Type B pancreatic cell (in vitro differentiated cells): ENCODE measurements at regions not wholly inside any gene's neighbourhood (a gene's known extent, or its start where the extent isn't known, plus 50 kb on each side); places are given as distances from the start of the nearest gene placed in this dataset.

Experiments
- DNase-seq: peaks from one replicate; pipeline ENCODE4 v3.0.0; 2021; ENCODE audit warnings: mixed read lengths; ENCODE audit not compliant: unreplicated experiment; ENCODE audit errors: extremely low spot score
- H3K27ac Mint-ChIP-seq: 2 replicates; pipeline ENCODE4 v1.8.0; 2021; ENCODE audit warnings: mild to moderate bottlenecking, mixed read lengths
- H3K27me3 Mint-ChIP-seq: 2 replicates; pipeline ENCODE4 v1.8.0; 2021; ENCODE audit warnings: mixed read lengths
- H3K36me3 Mint-ChIP-seq: 2 replicates; pipeline ENCODE4 v1.8.0; 2021; ENCODE audit warnings: mixed read lengths
- H3K4me1 Mint-ChIP-seq: one replicate; pipeline ENCODE4 v1.8.0; 2021; ENCODE audit warnings: mixed read lengths; ENCODE audit not compliant: unreplicated experiment
- H3K4me3 Mint-ChIP-seq: 2 replicates; pipeline ENCODE4 v1.8.0; 2021; ENCODE audit warnings: mild to moderate bottlenecking, mixed read lengths
- H3K9me3 Mint-ChIP-seq: 2 replicates; pipeline ENCODE4 v1.8.0; 2021; ENCODE audit warnings: mixed read lengths
- TF ChIP-seq, protein P1 (sequence below): fragments of 200-600 bp; sonication (generic); conservative IDR thresholded peaks from 2 replicates; pipeline ENCODE4 v1.5.0; 2021; ENCODE audit warnings: antibody characterized with exemption, mild to moderate bottlenecking

DNA sequence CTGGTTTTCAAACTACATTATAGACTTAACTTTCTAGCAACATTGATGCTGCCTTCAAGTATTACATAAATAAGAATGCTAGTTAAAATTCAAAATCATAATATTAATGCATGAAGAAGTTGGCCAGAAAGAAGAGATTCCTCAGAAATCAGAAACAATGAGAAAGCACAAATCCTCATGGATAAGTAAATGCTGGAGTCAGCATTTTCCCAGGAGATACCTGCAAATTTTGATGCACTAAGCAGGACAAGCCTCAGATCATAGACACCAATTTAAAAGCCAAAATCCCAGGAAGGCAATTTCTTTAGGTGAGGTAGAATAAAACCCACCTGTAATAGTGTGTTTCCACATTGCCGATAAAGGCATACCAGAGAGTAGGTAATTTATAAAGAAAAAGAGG is 305.2 kb upstream of the TBX18 start:
- no peaks in the 10 kb centered on the region for H3K36me3 Mint-ChIP-seq
- no peak for DNase-seq
- no peaks in the 10 kb centered on the region for H3K4me1 Mint-ChIP-seq
- H3K27ac Mint-ChIP-seq, result no peak overlapping the region
- H3K27me3 Mint-ChIP-seq, result no peaks in the 10 kb centered on the region
- TF ChIP-seq, protein P1, sequence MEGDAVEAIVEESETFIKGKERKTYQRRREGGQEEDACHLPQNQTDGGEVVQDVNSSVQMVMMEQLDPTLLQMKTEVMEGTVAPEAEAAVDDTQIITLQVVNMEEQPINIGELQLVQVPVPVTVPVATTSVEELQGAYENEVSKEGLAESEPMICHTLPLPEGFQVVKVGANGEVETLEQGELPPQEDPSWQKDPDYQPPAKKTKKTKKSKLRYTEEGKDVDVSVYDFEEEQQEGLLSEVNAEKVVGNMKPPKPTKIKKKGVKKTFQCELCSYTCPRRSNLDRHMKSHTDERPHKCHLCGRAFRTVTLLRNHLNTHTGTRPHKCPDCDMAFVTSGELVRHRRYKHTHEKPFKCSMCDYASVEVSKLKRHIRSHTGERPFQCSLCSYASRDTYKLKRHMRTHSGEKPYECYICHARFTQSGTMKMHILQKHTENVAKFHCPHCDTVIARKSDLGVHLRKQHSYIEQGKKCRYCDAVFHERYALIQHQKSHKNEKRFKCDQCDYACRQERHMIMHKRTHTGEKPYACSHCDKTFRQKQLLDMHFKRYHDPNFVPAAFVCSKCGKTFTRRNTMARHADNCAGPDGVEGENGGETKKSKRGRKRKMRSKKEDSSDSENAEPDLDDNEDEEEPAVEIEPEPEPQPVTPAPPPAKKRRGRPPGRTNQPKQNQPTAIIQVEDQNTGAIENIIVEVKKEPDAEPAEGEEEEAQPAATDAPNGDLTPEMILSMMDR, result no peak
- no peaks in the 10 kb centered on the region for H3K9me3 Mint-ChIP-seq
- no peak overlapping the region for H3K4me3 Mint-ChIP-seq

DNA sequence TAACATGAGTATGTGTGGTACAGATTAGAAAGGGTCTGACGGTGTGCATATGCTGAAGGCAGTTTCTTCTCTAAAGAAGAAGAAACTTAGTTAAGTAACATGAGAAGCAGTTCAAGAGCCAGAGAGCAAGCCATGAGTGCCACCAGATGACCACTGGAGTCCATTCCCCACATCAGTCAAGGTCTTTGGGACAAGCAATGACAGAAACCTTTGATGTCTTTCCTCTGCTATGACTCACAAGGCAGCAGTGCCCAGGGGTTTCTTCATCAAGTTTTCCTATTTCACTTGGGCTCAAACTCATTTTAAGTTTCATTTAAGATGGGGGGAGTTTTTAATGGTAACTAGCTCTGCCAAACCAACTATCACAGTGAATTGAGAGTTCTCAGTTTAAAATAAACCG is 303.8 kb upstream of the TBX18 start:
- TF ChIP-seq, protein P1, result no peak
- Mint-ChIP-seq H3K27me3 (no peaks in the 10 kb centered on the region), H3K4me1 (no peaks in the 10 kb centered on the region), H3K9me3 (no peaks in the 10 kb centered on the region), H3K27ac (no peak overlapping the region), H3K36me3 (no peaks in the 10 kb centered on the region), H3K4me3 (no peak overlapping the region)
- DNase-seq, result no peak

DNA sequence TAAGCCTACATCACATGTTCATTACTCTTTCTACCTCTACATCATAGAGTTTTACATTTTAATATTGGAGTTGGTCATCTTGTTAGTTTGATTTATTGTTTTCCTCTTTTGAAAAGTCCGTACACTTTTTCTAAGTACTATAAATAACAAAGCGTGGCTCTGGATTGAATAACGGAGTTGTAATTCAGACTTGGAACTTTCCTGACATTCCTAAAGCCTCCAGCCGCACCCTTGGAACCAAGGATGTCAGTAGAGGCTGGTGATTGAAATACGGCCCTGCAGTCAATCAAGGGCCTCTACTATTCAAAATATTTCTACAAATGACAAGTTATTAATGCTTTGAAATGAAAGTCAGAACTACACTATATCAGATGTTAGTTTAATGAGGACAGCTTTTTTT is 301.9 kb upstream of the TBX18 start:
- Mint-ChIP-seq H3K27ac (no peak overlapping the region), H3K4me1 (no peaks in the 10 kb centered on the region), H3K9me3 (no peaks in the 10 kb centered on the region), H3K27me3 (no peaks in the 10 kb centered on the region), H3K36me3 (no peaks in the 10 kb centered on the region), H3K4me3 (no peak overlapping the region)
- DNase-seq, result no peak
- TF ChIP-seq, protein P1, result no peak

DNA sequence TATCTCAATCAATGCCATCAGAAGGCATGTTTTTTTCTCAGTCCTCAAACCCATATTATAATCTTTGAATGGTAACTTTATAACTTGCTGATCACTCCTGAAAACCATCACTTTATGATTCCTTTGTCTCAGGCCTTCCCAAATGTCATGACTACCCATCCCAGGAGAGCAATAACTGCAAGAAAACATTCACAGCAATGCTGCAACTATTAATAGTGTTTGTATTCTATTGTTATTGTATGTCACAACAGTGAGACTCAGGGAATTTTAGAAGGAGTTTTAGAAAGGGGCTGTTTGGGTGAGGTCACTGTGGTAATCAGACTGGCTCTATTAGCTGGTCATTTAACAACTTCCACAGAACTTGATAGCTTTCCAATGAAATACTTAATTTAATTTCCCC is 301.4 kb upstream of the TBX18 start:
- no peak for DNase-seq
- TF ChIP-seq, protein P1, result no peak
- Mint-ChIP-seq H3K9me3 (no peaks in the 10 kb centered on the region), H3K4me3 (no peak overlapping the region), H3K27ac (no peak overlapping the region), H3K36me3 (no peaks in the 10 kb centered on the region), H3K4me1 (no peaks in the 10 kb centered on the region), H3K27me3 (no peaks in the 10 kb centered on the region)

DNA sequence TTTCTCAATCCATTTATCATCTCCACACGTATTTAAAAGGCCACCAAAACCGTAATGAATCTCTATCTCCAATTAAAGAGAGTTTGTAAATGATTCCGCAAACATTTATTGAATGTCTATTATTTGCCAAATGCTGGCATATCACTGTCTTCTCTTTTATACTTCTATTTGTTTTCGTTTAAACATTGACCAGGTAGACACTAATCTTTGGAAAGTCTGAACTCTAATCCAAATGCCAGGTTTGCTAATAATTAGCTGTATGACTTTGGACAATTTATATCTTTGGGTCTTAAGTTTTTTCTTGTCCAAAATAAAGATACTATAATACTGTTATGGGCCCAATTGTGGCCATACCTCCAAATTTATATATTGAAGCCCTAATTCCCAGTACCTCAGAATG is 299.2 kb upstream of the TBX18 start:
- Mint-ChIP-seq H3K27me3 (no peaks in the 10 kb centered on the region), H3K4me3 (no peak overlapping the region), H3K36me3 (no peaks in the 10 kb centered on the region), H3K4me1 (no peaks in the 10 kb centered on the region), H3K27ac (no peak overlapping the region), H3K9me3 (no peaks in the 10 kb centered on the region)
- TF ChIP-seq, protein P1, result no peak
- no peak for DNase-seq

DNA sequence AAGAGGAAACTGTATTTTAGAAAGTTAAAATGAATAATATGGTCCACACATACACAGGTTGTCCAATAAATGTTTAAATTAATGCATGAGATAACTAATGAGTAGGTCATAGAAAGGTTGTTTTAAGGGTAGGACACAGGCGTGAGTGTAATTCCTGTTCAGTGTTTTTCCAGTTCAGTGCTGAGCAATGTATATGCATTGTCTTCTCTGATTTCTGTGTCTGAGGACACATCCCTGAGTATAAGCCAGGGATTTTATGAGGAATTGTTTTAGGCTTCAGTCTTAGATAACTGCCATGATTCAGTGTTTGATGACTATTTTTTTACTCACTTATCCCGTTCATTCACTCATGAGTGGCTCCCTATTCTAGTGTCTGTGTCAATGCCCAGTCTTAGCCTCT is 298.5 kb upstream of the TBX18 start:
- H3K4me3 Mint-ChIP-seq, result no peak overlapping the region
- DNase-seq, result no peak
- H3K27ac Mint-ChIP-seq, result no peak overlapping the region
- H3K9me3 Mint-ChIP-seq, result no peaks in the 10 kb centered on the region
- TF ChIP-seq, protein P1, result no peak
- no peaks in the 10 kb centered on the region for H3K4me1 Mint-ChIP-seq
- H3K27me3 Mint-ChIP-seq, result no peaks in the 10 kb centered on the region
- no peaks in the 10 kb centered on the region for H3K36me3 Mint-ChIP-seq
